GM23248 (cell line): ENCODE measurements at regions not wholly inside any gene's neighbourhood (a gene's known extent, or its start where the extent isn't known, plus 50 kb on each side); places are given as distances from the start of the nearest gene placed in this dataset.

Source experiments
- DNase-seq: peaks from one replicate; pipeline ENCODE4 v3.0.0-alpha.2; 2015
- H2AFZ ChIP-seq: fragments of 200-600 bp; sonication (generic); 2 replicates; pipeline ENCODE4 v1.6.1; 2016; ENCODE audit warnings: antibody characterized with exemption
- H3F3A ChIP-seq: fragments of 200-600 bp; sonication (generic); 2 replicates; pipeline ENCODE4 v1.6.1; 2016; ENCODE audit warnings: mild to moderate bottlenecking, antibody characterized with exemption, mixed run types; ENCODE audit not compliant: insufficient read depth
- H3K27ac ChIP-seq: fragments of 200-600 bp; sonication (generic); 2 replicates; pipeline ENCODE4 v1.5.1; 2016; ENCODE audit warnings: mild to moderate bottlenecking
- H3K27me3 ChIP-seq: fragments of 200-600 bp; sonication (generic); replicated peaks from 2 replicates; pipeline ENCODE4 v1.6.1; 2016; ENCODE audit warnings: mild to moderate bottlenecking; ENCODE audit not compliant: insufficient read depth
- H3K36me3 ChIP-seq: fragments of 200-600 bp; sonication (generic); 2 replicates; pipeline ENCODE4 v1.6.1; 2016; ENCODE audit warnings: low read depth, mild to moderate bottlenecking
- H3K4me1 ChIP-seq: fragments of 200-600 bp; sonication (generic); 2 replicates; pipeline ENCODE4 v1.6.1; 2016; ENCODE audit warnings: mild to moderate bottlenecking; ENCODE audit not compliant: insufficient read depth
- H3K4me2 ChIP-seq: fragments of 200-600 bp; sonication (generic); one replicate; pipeline ENCODE4 v1.6.1; 2016; ENCODE audit warnings: mild to moderate bottlenecking; ENCODE audit not compliant: unreplicated experiment
- H3K4me3 ChIP-seq: fragments of 200-600 bp; sonication (generic); 2 replicates; pipeline ENCODE4 v1.5.1; 2016; ENCODE audit warnings: mild to moderate bottlenecking
- H3K79me2 ChIP-seq: fragments of 200-600 bp; sonication (generic); 2 replicates; pipeline ENCODE4 v1.6.1; 2016; ENCODE audit warnings: mild to moderate bottlenecking; ENCODE audit not compliant: insufficient read depth
- H3K9ac ChIP-seq: fragments of 200-600 bp; sonication (generic); 2 replicates; pipeline ENCODE4 v1.6.1; 2016; ENCODE audit warnings: mild to moderate bottlenecking
- H3K9me2 ChIP-seq: fragments of 200-600 bp; sonication (generic); 2 replicates; pipeline ENCODE4 v1.6.1; 2016; ENCODE audit warnings: mixed run types, mild to moderate bottlenecking, moderate library complexity; ENCODE audit not compliant: insufficient read depth
- H3K9me3 ChIP-seq: fragments of 200-600 bp; sonication (generic); one replicate; pipeline ENCODE4 v1.6.1; 2017; ENCODE audit warnings: low read depth
- H4K20me1 ChIP-seq: fragments of 200-600 bp; sonication (generic); 2 replicates; pipeline ENCODE4 v1.6.0; 2016; ENCODE audit not compliant: insufficient read depth
- EZH2 ChIP-seq: fragments of 200-600 bp; sonication (generic); IDR thresholded peaks from 2 replicates; pipeline ENCODE4 v1.6.1; 2018; ENCODE audit warnings: antibody characterized with exemption, mild to moderate bottlenecking; ENCODE audit not compliant: insufficient read depth, poor library complexity, severe bottlenecking
- EZH2phosphoT487 ChIP-seq: fragments of 200-600 bp; sonication (generic); IDR thresholded peaks from 2 replicates; pipeline ENCODE4 v1.6.1; 2018; ENCODE audit warnings: antibody characterized with exemption, moderate library complexity, mild to moderate bottlenecking, low read depth; ENCODE audit not compliant: insufficient read depth
- WGBS, 2 experiments: methylation state at CpG; one replicate each; pipeline ENCODE4 v1.1.6; 2015 to 2017; ENCODE audit warnings: low lambda C conversion rate in 2 of 2, low coverage in 1 of 2; ENCODE audit errors: missing lambda C conversion rate in 2 of 2; 5-methylcytosine and 5-hydroxymethylcytosine counted together
- in situ Hi-C: fragments of 300-500 bp; cut with MboI; formaldehyde crosslinking; loops from 2 replicates; pipeline ENCODE4 v1.15.0; 2020

DNA sequence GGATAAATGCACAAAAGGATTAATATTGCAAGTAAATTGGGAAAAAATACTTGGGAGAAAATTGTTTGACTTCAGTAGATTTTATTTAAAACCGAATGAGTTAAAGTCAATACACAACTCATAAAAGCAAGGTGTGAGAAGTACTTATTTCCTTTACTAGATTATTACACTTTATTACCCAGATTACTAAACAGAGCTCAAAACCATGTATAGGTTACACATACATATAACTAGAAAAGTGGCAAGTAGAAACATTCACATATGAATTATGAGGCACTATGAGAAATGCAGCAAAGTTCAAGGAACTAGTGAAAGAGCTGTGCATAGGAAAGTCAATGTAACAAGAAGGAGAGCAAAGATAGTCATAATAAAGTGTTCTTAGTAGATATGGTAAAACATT is 113.0 kb downstream of the CXXC4 start:
- no peak overlapping the region for H2AFZ ChIP-seq
- DNase-seq: no peak
- no peaks in the 10 kb centered on the region for H3F3A ChIP-seq
- no peak overlapping the region for H3K27ac ChIP-seq
- 15 to 20% methylated on average over 1 of the region's 1 CpG for WGBS, 2 experiments
- H3K79me2 ChIP-seq: no peaks in the 10 kb centered on the region
- no peaks in the 10 kb centered on the region for H4K20me1 ChIP-seq
- no peaks in the 10 kb centered on the region for H3K36me3 ChIP-seq
- no peak overlapping the region for H3K4me2 ChIP-seq
- H3K9me2 ChIP-seq: peaks cover 3% of the 10 kb centered on the region; the same call in 1 of the 2 replicates
- H3K4me1 ChIP-seq: no peaks in the 10 kb centered on the region
- in situ Hi-C loops: no loop called here
- TF ChIP-seq EZH2phosphoT487: no peak
- TF ChIP-seq EZH2: no peak
- no peak overlapping the region for H3K9ac ChIP-seq
- H3K9me3 ChIP-seq: no peaks in the 10 kb centered on the region
- no peak overlapping the region for H3K4me3 ChIP-seq
- H3K27me3 ChIP-seq: no peaks in the 10 kb centered on the region

DNA sequence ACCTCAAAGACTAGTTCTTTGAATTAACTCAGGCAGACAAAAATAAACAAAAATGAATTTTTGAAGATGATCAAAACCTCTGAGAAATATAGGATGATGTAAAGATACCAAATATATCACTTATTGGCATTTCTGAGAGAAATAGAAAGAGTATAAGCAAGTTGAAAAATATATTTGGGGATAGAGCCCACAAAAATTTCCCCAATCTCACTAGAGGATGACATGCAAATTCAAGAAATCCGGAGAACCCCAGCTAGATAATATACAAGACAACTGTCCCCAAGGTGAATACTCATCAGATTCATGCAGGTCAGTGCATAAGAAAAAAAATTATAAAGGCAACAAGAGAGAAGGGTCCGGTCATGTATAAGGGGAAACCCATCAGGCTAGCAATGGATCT is 129.1 kb downstream of the CXXC4 start:
- no peaks in the 10 kb centered on the region for H3F3A ChIP-seq
- no peaks in the 10 kb centered on the region for H3K9me3 ChIP-seq
- in situ Hi-C loops: no loop called here
- no peak overlapping the region for H2AFZ ChIP-seq
- H3K27me3 ChIP-seq: no peaks in the 10 kb centered on the region
- H3K4me2 ChIP-seq: no peak overlapping the region
- no peak overlapping the region for H3K9ac ChIP-seq
- H4K20me1 ChIP-seq: no peaks in the 10 kb centered on the region
- WGBS, 2 experiments: 24 to 25% methylated on average over 2 of the region's 2 CpGs
- H3K9me2 ChIP-seq: no peaks in the 10 kb centered on the region
- H3K27ac ChIP-seq: no peak overlapping the region
- no peaks in the 10 kb centered on the region for H3K79me2 ChIP-seq
- TF ChIP-seq EZH2phosphoT487: no peak
- H3K36me3 ChIP-seq: no peaks in the 10 kb centered on the region
- DNase-seq: no peak
- no peaks in the 10 kb centered on the region for H3K4me1 ChIP-seq
- H3K4me3 ChIP-seq: no peak overlapping the region

DNA sequence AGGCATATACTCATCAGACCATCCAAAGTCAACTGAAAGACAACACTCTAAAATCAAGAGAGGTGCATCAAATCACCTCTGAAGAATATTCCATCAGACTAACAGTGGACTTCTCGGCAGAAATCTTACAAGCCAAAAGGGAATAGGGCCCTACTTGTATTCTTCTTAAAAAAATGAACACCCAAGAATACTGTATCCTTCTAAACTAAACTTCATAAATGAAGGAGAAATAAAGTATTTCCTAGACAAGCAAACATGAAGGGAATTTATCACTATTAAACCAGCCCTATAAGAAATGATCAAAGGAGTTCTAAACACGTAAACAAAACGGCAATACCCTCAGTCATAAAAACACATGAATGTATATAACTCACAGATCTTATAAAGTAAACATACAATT is 141.2 kb downstream of the CXXC4 start:
- TF ChIP-seq EZH2phosphoT487 (no peak), EZH2 (no peak)
- no peaks in the 10 kb centered on the region for H3K4me1 ChIP-seq
- no peak overlapping the region for H3K4me3 ChIP-seq
- H3K36me3 ChIP-seq: no peaks in the 10 kb centered on the region
- 42 to 46% methylated on average over 3 of the region's 3 CpGs for WGBS, 2 experiments
- H2AFZ ChIP-seq: no peak overlapping the region
- DNase-seq: no peak
- no peaks in the 10 kb centered on the region for H3K79me2 ChIP-seq
- no peak overlapping the region for H3K27ac ChIP-seq
- H3K9me2 ChIP-seq: no peaks in the 10 kb centered on the region
- no peak overlapping the region for H3K4me2 ChIP-seq
- no peak overlapping the region for H3K9ac ChIP-seq
- H3K27me3 ChIP-seq: no peaks in the 10 kb centered on the region
- no peaks in the 10 kb centered on the region for H4K20me1 ChIP-seq
- H3F3A ChIP-seq: no peaks in the 10 kb centered on the region
- H3K9me3 ChIP-seq: no peaks in the 10 kb centered on the region
- in situ Hi-C loops: no loop called here

DNA sequence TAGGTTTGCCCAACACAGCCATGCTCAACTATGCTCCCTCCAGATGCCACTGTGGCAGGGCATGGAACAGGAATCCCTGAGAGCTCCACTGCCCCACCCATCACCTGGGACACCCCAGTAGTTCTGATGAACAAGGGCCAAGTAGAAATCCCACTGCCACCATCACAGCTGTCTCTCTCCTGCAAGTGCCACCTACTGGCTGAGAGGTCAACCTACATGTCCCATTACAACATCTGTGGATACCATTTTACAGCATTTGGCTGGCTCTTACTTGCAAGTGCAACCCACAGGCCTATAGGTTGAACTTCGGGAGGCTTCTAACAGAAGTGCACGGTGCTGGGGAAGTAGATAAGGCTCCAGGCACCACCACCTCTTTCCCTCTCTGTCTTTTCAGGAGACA is 142.5 kb downstream of the CXXC4 start:
- TF ChIP-seq EZH2 (no peak), EZH2phosphoT487 (no peak)
- no peak overlapping the region for H3K9ac ChIP-seq
- no peaks in the 10 kb centered on the region for H3K36me3 ChIP-seq
- H3K9me3 ChIP-seq: no peaks in the 10 kb centered on the region
- H3K4me3 ChIP-seq: no peak overlapping the region
- in situ Hi-C loops: no loop called here
- no peaks in the 10 kb centered on the region for H3K4me1 ChIP-seq
- no peaks in the 10 kb centered on the region for H3K27me3 ChIP-seq
- no peak overlapping the region for H2AFZ ChIP-seq
- no peaks in the 10 kb centered on the region for H3K9me2 ChIP-seq
- H3K4me2 ChIP-seq: no peak overlapping the region
- DNase-seq: no peak
- WGBS, 2 experiments: 27 to 30% methylated on average over 2 of the region's 2 CpGs
- no peaks in the 10 kb centered on the region for H3K79me2 ChIP-seq
- H3K27ac ChIP-seq: no peak overlapping the region
- no peaks in the 10 kb centered on the region for H4K20me1 ChIP-seq
- H3F3A ChIP-seq: no peaks in the 10 kb centered on the region

DNA sequence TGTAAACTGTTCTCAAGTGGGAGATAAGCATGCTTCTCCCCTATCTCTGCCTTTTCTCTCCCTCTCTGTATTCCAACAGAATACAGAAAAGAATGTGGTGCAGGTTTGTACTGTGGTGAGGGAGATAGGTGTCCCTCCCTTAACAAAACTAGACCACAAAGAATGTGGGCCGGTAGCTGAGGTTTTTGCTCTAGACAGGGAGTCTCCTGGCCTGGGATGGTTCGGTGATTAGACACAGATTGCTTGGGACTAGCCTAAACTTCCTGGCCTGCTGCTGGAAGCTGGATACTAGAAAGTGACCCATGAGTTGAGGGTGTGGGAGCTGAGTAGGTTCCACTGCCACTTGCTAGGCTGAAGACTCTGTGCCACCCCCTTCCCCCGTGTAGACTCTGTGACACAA is 143.0 kb downstream of the CXXC4 start:
- no peak for DNase-seq
- H3K36me3 ChIP-seq: no peaks in the 10 kb centered on the region
- H3F3A ChIP-seq: no peaks in the 10 kb centered on the region

More for the DNA sequence above, 143.0 kb downstream of the CXXC4 start:
- WGBS, 2 experiments: 22 to 23% methylated on average over 3 of the region's 3 CpGs
- Histone ChIP-seq H3K27ac (no peak overlapping the region), H3K4me1 (no peaks in the 10 kb centered on the region), H3K9me3 (no peaks in the 10 kb centered on the region), H4K20me1 (no peaks in the 10 kb centered on the region), H2AFZ (no peak overlapping the region), H3K79me2 (no peaks in the 10 kb centered on the region), H3K27me3 (no peaks in the 10 kb centered on the region), H3K4me2 (no peak overlapping the region), H3K9me2 (no peaks in the 10 kb centered on the region), H3K9ac (no peak overlapping the region), H3K4me3 (no peak overlapping the region)
- no peak for TF ChIP-seq EZH2phosphoT487
- no peak for TF ChIP-seq EZH2
- in situ Hi-C loops: no loop called here
